K562 (cell line): ENCODE measurements at regions not wholly inside any gene's neighbourhood (a gene's known extent, or its start where the extent isn't known, plus 50 kb on each side); places are given as distances from the start of the nearest gene placed in this dataset.

Experiments
- E4F1 ChIP-seq: fragments of 250-450 bp; sonication (Bioruptor Pico); IDR thresholded peaks from 2 replicates; pipeline ENCODE4 v1.5.0; 2021; ENCODE audit warnings: mild to moderate bottlenecking, borderline replicate concordance
- EP400 ChIP-seq: fragments of 450-650 bp; IDR thresholded peaks from 2 replicates; pipeline ENCODE4 v1.6.1; 2017; ENCODE audit warnings: antibody characterized with exemption, mild to moderate bottlenecking, moderate library complexity
- RAD51 ChIP-seq: fragments of 450-650 bp; IDR thresholded peaks from 2 replicates; pipeline ENCODE4 v1.7.1; 2016; ENCODE audit warnings: low read depth, mild to moderate bottlenecking, borderline replicate concordance
- REST ChIP-seq, 2 experiments: fragments of 450-650 bp; formaldehyde crosslinking in 1 of 2; IDR thresholded peaks; 2 replicates each; pipeline versions ENCODE4 v1.4.0 to v1.6.1; 2014 to 2020; ENCODE audit warnings: mild to moderate bottlenecking in 2 of 2, borderline replicate concordance in 1 of 2, low read depth in 1 of 2
- TEAD1 ChIP-seq, 2 experiments: fragments of 450-650 bp in 1 of 2; sonication (generic) in 1 of 2; formaldehyde crosslinking; IDR thresholded peaks; 2 replicates each; pipeline versions ENCODE4 v1.4.0 to v1.8.0; 2020 to 2022; ENCODE audit warnings: mild to moderate bottlenecking in 2 of 2, missing genetic modification reagents in 1 of 2
- ZNF133 ChIP-seq: fragments of 250-450 bp; sonication (Bioruptor Pico); IDR thresholded peaks from 2 replicates; pipeline ENCODE4 v1.4.0; 2020; ENCODE audit warnings: mild to moderate bottlenecking
- ZNF445 ChIP-seq: fragments of 250-450 bp; sonication (Bioruptor Pico); IDR thresholded peaks from 2 replicates; pipeline ENCODE4 v1.4.0; 2020; ENCODE audit warnings: low read depth, mild to moderate bottlenecking, moderate library complexity
- ZNF57 ChIP-seq: fragments of 450-650 bp; formaldehyde crosslinking; IDR thresholded peaks from 2 replicates; pipeline ENCODE4 v1.4.0; 2020; ENCODE audit warnings: mild to moderate bottlenecking, moderate library complexity
- ZNF589 ChIP-seq: fragments of 200-800 bp; sonication (Bioruptor generic); IDR thresholded peaks from 2 replicates; pipeline ENCODE4 v1.6.1; 2016; ENCODE audit warnings: low read depth, missing genetic modification characterization, missing compliant biosample characterization

GRCh38 chr12:66025477-66025876 is 105.1 kb downstream of the LLPH start (continued):
- no peak for TF ChIP-seq REST (IDR thresholded peaks at IDR 0.05; ENCODE audit: borderline replicate concordance)
- no peak for TF ChIP-seq REST (CRISPR knock-in tag; IDR thresholded peaks at IDR 0.05; ENCODE audit: low read depth)
- TF ChIP-seq ZNF589, result no peak
- TF ChIP-seq EP400, result no peak
- no peak for TF ChIP-seq E4F1
- TF ChIP-seq ZNF133 (CRISPR knock-in tag), result no peak
- no peak for TF ChIP-seq RAD51
- no peak for TF ChIP-seq TEAD1 (CRISPR knock-in tag; IDR thresholded peaks at IDR 0.05)
- TF ChIP-seq ZNF445 (CRISPR knock-in tag), result no peak
- no peak for TF ChIP-seq ZNF57
